Colonic mucosa (tissue), 4 donors: ENCODE measurements at regions not wholly inside any gene's neighbourhood (a gene's known extent, or its start where the extent isn't known, plus 50 kb on each side); places are given as distances from the start of the nearest gene placed in this dataset.
"Not testable (repeated sequence)": the region's sequence is repeated elsewhere in the genome, so short reads cannot be mapped to it uniquely, and the experiment has no call there.

Experiments
- DNase-seq: peaks from one replicate; pipeline ENCODE4 v3.0.0-alpha.2; 2020
- H3K27ac ChIP-seq: fragments of 200-600 bp; one replicate; pipeline ENCODE4 v1.8.0; 2021
- H3K27me3 ChIP-seq: fragments of 200-600 bp; one replicate; pipeline ENCODE4 v1.8.0; 2021
- H3K36me3 ChIP-seq: fragments of 200-600 bp; one replicate; pipeline ENCODE4 v1.8.0; 2021
- H3K4me1 ChIP-seq: fragments of 200-600 bp; one replicate; pipeline ENCODE4 v1.8.0; 2021; ENCODE audit warnings: mild to moderate bottlenecking
- H3K4me3 ChIP-seq: fragments of 200-600 bp; one replicate; pipeline ENCODE4 v1.8.0; 2021
- H3K9ac ChIP-seq, 2 donors: one replicate each; pipeline ENCODE4 v1.7.0; 2013; ENCODE audit warnings: control low read depth in 2 of 2, low read depth in 2 of 2, low read length in 2 of 2
- H3K9me3 ChIP-seq: fragments of 200-600 bp; one replicate; pipeline ENCODE4 v1.8.0; 2021
- CTCF ChIP-seq: fragments of 200-600 bp; IDR thresholded peaks from one replicate; pipeline ENCODE4 v1.8.0; 2022; ENCODE audit warnings: antibody characterized with exemption, mild to moderate bottlenecking
- intact Hi-C: fragments of 100-400 bp; cut with DNase I; formaldehyde crosslinking; loops from one replicate; pipeline ENCODE4 v1.14.1; 2022
- donor health status: healthy.
- donor health status: DM: no; HTN: no; CAD: no.
- donor health status: DM: no; HTN: no; CAD: no.

- Histone ChIP-seq H3K4me1 (no peaks in the 10 kb centered on the region), H3K4me3 (no peak overlapping the region), H3K9ac (no peak overlapping the region), H3K36me3 (no peaks in the 10 kb centered on the region), H3K27ac (no peak overlapping the region), H3K9me3 (no peaks in the 10 kb centered on the region), H3K27me3 (no peaks in the 10 kb centered on the region)
- no peak for DNase-seq
- intact Hi-C loops: no loop called here
- TF ChIP-seq CTCF: no peak
These were observed 108.8 kb upstream of the CCDC28A start for GRCh38 chr6:138664745-138665144.

- no peak for DNase-seq
- intact Hi-C loops: no loop called here
- Histone ChIP-seq H3K4me3 (no peak overlapping the region), H3K27ac (no peak overlapping the region), H3K9ac (no peak overlapping the region), H3K4me1 (no peaks in the 10 kb centered on the region), H3K27me3 (no peaks in the 10 kb centered on the region), H3K9me3 (no peaks in the 10 kb centered on the region), H3K36me3 (no peaks in the 10 kb centered on the region)
- TF ChIP-seq CTCF: no peak
These were observed 106.9 kb upstream of the CCDC28A start for GRCh38 chr6:138666636-138667035.

- no peak for TF ChIP-seq CTCF
- Histone ChIP-seq H3K36me3 (no peaks in the 10 kb centered on the region), H3K9me3 (no peaks in the 10 kb centered on the region), H3K9ac (no peak overlapping the region), H3K27ac (no peak overlapping the region), H3K4me3 (no peak overlapping the region), H3K27me3 (no peaks in the 10 kb centered on the region), H3K4me1 (no peaks in the 10 kb centered on the region)
- intact Hi-C loops: no loop called here
- no peak for DNase-seq
These were observed 106.2 kb upstream of the CCDC28A start for GRCh38 chr6:138667408-138667807.

GRCh38 chr6:138671351-138671750, 102.2 kb upstream of the CCDC28A start:
- no peak for DNase-seq
- H3K27ac ChIP-seq: no peak overlapping the region
- H3K36me3 ChIP-seq: no peaks in the 10 kb centered on the region
- H3K4me3 ChIP-seq: no peak overlapping the region
- no peak overlapping the region for H3K9ac ChIP-seq
- H3K27me3 ChIP-seq: no peaks in the 10 kb centered on the region
- H3K9me3 ChIP-seq: no peaks in the 10 kb centered on the region
- no peaks in the 10 kb centered on the region for H3K4me1 ChIP-seq
- intact Hi-C loops: no loop called here
- no peak for TF ChIP-seq CTCF

- H3K9ac ChIP-seq: no peak overlapping the region
- no peaks in the 10 kb centered on the region for H3K36me3 ChIP-seq
- intact Hi-C loops: no loop called here
- no peak overlapping the region for H3K27ac ChIP-seq
- no peak for TF ChIP-seq CTCF
- H3K27me3 ChIP-seq: no peaks in the 10 kb centered on the region
- no peak for DNase-seq
- no peak overlapping the region for H3K4me3 ChIP-seq
- no peaks in the 10 kb centered on the region for H3K4me1 ChIP-seq
- H3K9me3 ChIP-seq: no peaks in the 10 kb centered on the region
These were observed 100.1 kb upstream of the CCDC28A start for GRCh38 chr6:138673346-138674014.

- intact Hi-C loops, H3K36me3 ChIP-seq, H3K9ac ChIP-seq, H3K9me3 ChIP-seq, DNase-seq, H3K27ac ChIP-seq, H3K27me3 ChIP-seq, H3K4me1 ChIP-seq, H3K4me3 ChIP-seq: not testable (repeated sequence)
These were observed 99.1 kb upstream of the CCDC28A start for GRCh38 chr6:138674444-138674843.
